HFF-Myc (cell line): ENCODE measurements at regions not wholly inside any gene's neighbourhood (a gene's known extent, or its start where the extent isn't known, plus 50 kb on each side); places are given as distances from the start of the nearest gene placed in this dataset.

Experiments used
- DNase-seq: peaks from one replicate; pipeline ENCODE4 v3.0.0-alpha.2; 2011; ENCODE audit warnings: low read depth; ENCODE audit errors: extremely low read depth
- H3K4me3 ChIP-seq: replicated peaks from 2 replicates; pipeline ENCODE4 v1.5.1; 2011; ENCODE audit warnings: low read depth, mild to moderate bottlenecking, control low read depth, low read length
- TF ChIP-seq, protein P1 (sequence below): IDR thresholded peaks from 2 replicates; pipeline ENCODE4 v1.5.1; 2012; ENCODE audit warnings: mild to moderate bottlenecking, low read depth, low read length, control low read depth; ENCODE audit errors: missing control alignments

DNA sequence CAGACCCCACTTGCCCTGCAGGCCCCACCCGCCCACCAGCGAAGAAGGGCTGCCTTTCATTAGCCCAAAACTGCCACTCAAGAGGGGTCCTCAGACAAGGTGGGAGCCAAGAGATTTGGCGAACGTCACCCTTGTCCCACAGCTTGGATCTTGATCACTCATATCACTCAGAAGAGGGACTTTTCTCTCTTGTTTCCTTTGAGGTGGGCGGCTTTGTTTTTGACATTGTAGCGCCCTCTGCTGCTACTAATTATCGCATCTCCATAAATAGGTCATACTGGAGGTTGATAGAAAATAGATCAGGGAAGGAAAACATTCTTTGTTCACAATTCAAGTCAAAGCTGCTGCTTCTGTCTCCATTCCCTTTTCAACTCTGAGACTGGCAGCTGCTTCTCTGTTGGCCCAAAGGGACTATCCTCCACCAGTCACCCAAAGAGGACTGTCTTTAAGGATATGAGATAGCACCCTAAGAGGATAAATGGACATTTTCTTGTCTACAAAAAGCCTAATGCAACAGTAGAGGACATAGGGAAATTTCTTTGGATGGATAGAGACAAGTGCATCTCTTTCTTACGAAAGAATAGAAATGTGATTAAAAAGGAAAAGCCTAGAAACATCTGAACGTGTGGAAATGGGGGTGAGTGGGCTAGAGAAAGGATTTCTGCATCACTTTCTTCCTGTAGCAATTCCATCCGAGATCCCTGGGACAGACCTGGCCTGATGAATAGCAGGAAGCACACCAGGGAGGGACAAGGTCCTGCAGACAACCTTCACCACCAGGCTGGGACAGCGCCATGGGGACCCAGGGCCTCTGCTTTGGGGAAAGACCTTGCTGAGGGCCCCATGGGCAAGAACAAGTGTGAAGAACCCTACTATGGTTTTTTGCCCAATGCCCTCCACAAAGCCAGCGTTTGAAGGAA is 115.8 kb downstream of the DAD1 start:
- TF ChIP-seq, protein P1, sequence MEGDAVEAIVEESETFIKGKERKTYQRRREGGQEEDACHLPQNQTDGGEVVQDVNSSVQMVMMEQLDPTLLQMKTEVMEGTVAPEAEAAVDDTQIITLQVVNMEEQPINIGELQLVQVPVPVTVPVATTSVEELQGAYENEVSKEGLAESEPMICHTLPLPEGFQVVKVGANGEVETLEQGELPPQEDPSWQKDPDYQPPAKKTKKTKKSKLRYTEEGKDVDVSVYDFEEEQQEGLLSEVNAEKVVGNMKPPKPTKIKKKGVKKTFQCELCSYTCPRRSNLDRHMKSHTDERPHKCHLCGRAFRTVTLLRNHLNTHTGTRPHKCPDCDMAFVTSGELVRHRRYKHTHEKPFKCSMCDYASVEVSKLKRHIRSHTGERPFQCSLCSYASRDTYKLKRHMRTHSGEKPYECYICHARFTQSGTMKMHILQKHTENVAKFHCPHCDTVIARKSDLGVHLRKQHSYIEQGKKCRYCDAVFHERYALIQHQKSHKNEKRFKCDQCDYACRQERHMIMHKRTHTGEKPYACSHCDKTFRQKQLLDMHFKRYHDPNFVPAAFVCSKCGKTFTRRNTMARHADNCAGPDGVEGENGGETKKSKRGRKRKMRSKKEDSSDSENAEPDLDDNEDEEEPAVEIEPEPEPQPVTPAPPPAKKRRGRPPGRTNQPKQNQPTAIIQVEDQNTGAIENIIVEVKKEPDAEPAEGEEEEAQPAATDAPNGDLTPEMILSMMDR: peak; percentile 43

DNA sequence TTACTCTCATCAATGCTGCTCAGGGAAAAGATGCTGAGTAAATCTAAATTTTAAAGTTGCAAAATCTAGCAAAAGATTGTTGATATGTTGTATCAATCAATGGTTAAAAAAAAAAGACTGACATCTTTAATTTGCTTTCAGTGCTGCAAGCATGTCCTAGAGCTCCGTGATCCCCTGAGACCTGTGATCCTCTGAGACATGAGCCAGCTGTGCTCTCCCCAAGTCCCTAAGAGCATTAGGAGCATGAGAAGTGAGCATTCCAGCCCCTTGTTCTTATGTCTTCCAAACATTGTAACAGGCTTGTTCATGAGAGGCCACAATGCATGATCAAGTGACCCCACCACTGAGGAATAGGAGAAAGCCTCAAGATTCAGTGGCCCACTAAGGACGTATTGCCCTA is 116.6 kb downstream of the DAD1 start:
- TF ChIP-seq, protein P1: no peak
- no peak for DNase-seq
- H3K4me3 ChIP-seq: no peak overlapping the region

More for the DNA sequence above, 115.8 kb downstream of the DAD1 start:
- no peak for DNase-seq
- H3K4me3 ChIP-seq: no peak overlapping the region

DNA sequence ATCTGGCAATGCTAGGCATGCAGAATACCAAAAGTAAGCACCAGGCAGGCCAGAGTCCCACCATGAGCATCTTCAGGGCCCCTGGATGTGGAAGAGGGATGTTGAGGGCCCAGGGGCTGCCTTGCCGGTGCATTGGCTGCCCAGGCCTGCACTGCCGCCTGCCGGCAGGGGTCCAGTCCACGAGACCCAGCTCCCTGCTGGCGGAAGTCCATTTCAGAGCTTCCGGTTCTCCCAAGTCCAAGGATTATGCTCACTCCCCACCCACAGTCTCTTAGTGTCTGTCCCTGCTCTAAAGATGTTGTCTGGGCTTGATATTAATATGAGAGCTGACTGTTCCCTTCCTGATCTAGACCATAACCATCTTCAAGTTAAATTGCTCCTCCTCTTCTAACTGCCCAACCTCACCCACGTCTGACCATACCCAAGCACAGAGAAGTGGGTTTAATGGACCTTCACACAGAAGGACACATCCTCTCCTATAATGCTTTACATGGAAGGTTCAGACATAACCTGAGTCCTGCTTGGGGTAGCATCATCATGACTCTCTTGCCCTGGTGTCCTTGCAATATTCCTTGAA is 117.4 kb downstream of the DAD1 start:
- TF ChIP-seq, protein P1: peak; percentile 72
- no peak overlapping the region for H3K4me3 ChIP-seq
- DNase-seq: no peak

GRCh38 chr14:22469538-22470303 is 119.3 kb downstream of the DAD1 start:
- no peak for DNase-seq
- TF ChIP-seq, protein P1: no peak
- no peak overlapping the region for H3K4me3 ChIP-seq

DNA sequence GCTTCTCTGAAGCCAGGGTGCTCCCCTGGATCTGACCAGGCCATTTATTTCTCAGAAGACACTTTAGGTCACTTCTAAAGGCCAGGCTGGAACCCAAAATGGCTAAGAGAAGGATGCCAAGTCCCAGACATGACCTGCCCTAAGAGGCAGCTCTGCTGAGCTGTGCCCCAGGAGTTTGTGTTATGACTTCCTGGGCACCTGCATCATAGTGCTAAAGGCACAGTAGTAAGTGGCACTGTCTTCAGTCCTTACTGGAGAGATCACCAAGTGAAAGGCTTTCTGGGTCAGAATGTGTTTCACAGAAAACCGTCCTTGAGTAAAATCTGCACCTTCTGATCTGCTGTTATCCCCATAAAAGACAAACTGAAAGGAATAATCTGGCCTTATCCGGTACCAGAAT is 120.2 kb downstream of the DAD1 start:
- no peak overlapping the region for H3K4me3 ChIP-seq
- no peak for DNase-seq
- TF ChIP-seq, protein P1: no peak

DNA sequence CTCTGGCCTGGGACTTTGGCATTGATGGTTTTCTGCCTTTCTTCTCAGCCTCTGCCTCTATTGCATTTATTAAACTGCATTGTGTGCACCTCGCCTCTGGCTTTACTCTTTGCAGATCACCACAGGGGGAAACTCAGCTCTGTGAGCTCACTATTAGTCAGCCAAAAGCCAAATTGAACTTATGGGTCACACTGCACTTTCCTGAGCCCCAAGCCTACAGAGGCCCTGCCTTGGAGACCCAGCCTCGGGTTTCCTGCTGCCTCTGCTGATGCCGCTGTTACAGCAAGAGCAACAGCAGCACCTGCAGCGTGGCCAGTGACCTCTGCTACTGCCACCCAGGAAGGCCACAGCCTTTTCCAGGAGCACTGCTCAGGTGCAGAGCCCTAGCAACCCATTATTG is 122.5 kb downstream of the DAD1 start:
- H3K4me3 ChIP-seq: no peak overlapping the region
- TF ChIP-seq, protein P1: no peak
- no peak for DNase-seq
